A673 (cell line): ENCODE measurements at regions not wholly inside any gene's neighbourhood (a gene's known extent, or its start where the extent isn't known, plus 50 kb on each side); places are given as distances from the start of the nearest gene placed in this dataset.

Experiments
- BruUV-seq: library from RNA; stranded (reverse); fragments of 400-500 nt; replicated peaks from 2 replicates; lab custom pipeline; 2021; lab: Mats Ljungman, UMichigan
- CTCF ChIA-PET: fragments of 300-600 bp; sonication (Branson Sonifier 250); formaldehyde crosslinking; loops from one replicate; lab custom pipeline; 2022; ENCODE audit warnings: antibody characterized with exemption; lab: Charles Lee
- POLR2A ChIA-PET: fragments of 300-600 bp; sonication (Branson Sonifier 250); formaldehyde crosslinking; loops from one replicate; lab custom pipeline; 2022; ENCODE audit warnings: antibody characterized with exemption; ENCODE audit not compliant: low non-redundant PET; lab: Charles Lee
- DNase-seq: peaks from one replicate; pipeline ENCODE4 v3.0.0-alpha.2; 2015; ENCODE audit warnings: low spot score
- H3K27ac ChIP-seq: fragments of 200-600 bp; sonication (generic); 2 replicates; pipeline ENCODE4 v1.5.1; 2016; ENCODE audit warnings: mixed run types, low read depth, mild to moderate bottlenecking, mixed read lengths, antibody characterized with exemption, low read length; ENCODE audit not compliant: poor library complexity, severe bottlenecking
- H3K27me3 ChIP-seq: fragments of 200-600 bp; sonication (generic); replicated peaks from 2 replicates; pipeline ENCODE4 v1.6.1; 2017; ENCODE audit warnings: mixed run types, low read depth, mild to moderate bottlenecking, mixed read lengths, antibody characterized with exemption, low read length; ENCODE audit not compliant: insufficient read depth, poor library complexity
- H3K36me3 ChIP-seq: fragments of 200-600 bp; sonication (generic); 2 replicates; pipeline ENCODE4 v1.6.1; 2016; ENCODE audit warnings: mixed run types, mild to moderate bottlenecking, mixed read lengths, antibody characterized with exemption, low read length; ENCODE audit not compliant: insufficient read depth, poor library complexity, severe bottlenecking
- H3K4me1 ChIP-seq: fragments of 200-600 bp; sonication (generic); 2 replicates; pipeline ENCODE4 v1.6.1; 2017; ENCODE audit warnings: mixed run types, mild to moderate bottlenecking, mixed read lengths, antibody characterized with exemption, low read length; ENCODE audit not compliant: insufficient read depth, poor library complexity, severe bottlenecking
- H3K4me3 ChIP-seq: fragments of 200-600 bp; sonication (generic); 2 replicates; pipeline ENCODE4 v1.5.1; 2016; ENCODE audit warnings: low read depth, mixed run types, mild to moderate bottlenecking, mixed read lengths, low read length; ENCODE audit not compliant: poor library complexity, severe bottlenecking
- H3K9me3 ChIP-seq: fragments of 200-600 bp; sonication (generic); 2 replicates; pipeline ENCODE4 v1.6.1; 2016; ENCODE audit warnings: mixed run types, low read depth, mild to moderate bottlenecking, mixed read lengths, antibody characterized with exemption, low read length; ENCODE audit not compliant: poor library complexity, severe bottlenecking
- EZH2 ChIP-seq: fragments of 200-600 bp; sonication (generic); IDR thresholded peaks from 2 replicates; pipeline ENCODE4 v1.6.1; 2017; ENCODE audit warnings: borderline replicate concordance, low read depth, mild to moderate bottlenecking, mixed read lengths, antibody characterized with exemption, low read length; ENCODE audit not compliant: poor library complexity, severe bottlenecking
- intact Hi-C: fragments of 100-400 bp; cut with micrococcal nuclease; formaldehyde crosslinking; loops from one replicate; pipeline ENCODE4 v1.10.0; 2022; ENCODE audit not compliant: unreplicated experiment
- TF ChIP-seq, protein P1 (sequence below): fragments of 300-800, 200-600 bp; sonication (generic); conservative IDR thresholded peaks from 2 replicates; pipeline ENCODE4 v1.5.1; 2017; ENCODE audit warnings: low read depth, mild to moderate bottlenecking, antibody characterized with exemption, low read length, moderate library complexity, mixed read lengths

- intact Hi-C loops, result no loop called here
- no peak overlapping the region for H3K27ac ChIP-seq
- no TSS peak for BruUV-seq
- CTCF ChIA-PET, result no interaction called here
- H3K36me3 ChIP-seq, result no peaks in the 10 kb centered on the region
- H3K27me3 ChIP-seq, result no peaks in the 10 kb centered on the region
- TF ChIP-seq, protein P1, sequence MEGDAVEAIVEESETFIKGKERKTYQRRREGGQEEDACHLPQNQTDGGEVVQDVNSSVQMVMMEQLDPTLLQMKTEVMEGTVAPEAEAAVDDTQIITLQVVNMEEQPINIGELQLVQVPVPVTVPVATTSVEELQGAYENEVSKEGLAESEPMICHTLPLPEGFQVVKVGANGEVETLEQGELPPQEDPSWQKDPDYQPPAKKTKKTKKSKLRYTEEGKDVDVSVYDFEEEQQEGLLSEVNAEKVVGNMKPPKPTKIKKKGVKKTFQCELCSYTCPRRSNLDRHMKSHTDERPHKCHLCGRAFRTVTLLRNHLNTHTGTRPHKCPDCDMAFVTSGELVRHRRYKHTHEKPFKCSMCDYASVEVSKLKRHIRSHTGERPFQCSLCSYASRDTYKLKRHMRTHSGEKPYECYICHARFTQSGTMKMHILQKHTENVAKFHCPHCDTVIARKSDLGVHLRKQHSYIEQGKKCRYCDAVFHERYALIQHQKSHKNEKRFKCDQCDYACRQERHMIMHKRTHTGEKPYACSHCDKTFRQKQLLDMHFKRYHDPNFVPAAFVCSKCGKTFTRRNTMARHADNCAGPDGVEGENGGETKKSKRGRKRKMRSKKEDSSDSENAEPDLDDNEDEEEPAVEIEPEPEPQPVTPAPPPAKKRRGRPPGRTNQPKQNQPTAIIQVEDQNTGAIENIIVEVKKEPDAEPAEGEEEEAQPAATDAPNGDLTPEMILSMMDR, result no peak
- TF ChIP-seq EZH2, result no peak
- no peaks in the 10 kb centered on the region for H3K9me3 ChIP-seq
- no peaks in the 10 kb centered on the region for H3K4me1 ChIP-seq
- no peak for DNase-seq
- POLR2A ChIA-PET, result no interaction called here
- no peak overlapping the region for H3K4me3 ChIP-seq
Measured at GRCh38 chr6:6412700-6413099, 92.2 kb upstream of the F13A1 start.

- no peaks in the 10 kb centered on the region for H3K27me3 ChIP-seq
- no peak for TF ChIP-seq EZH2
- TF ChIP-seq, protein P1, result no peak
- CTCF ChIA-PET, result no interaction called here
- H3K4me3 ChIP-seq, result no peak overlapping the region
- no peak overlapping the region for H3K27ac ChIP-seq
- POLR2A ChIA-PET, result no interaction called here
- H3K4me1 ChIP-seq, result no peaks in the 10 kb centered on the region
- no TSS peak for BruUV-seq
- intact Hi-C loops, result no loop called here
- H3K36me3 ChIP-seq, result no peaks in the 10 kb centered on the region
- H3K9me3 ChIP-seq, result no peaks in the 10 kb centered on the region
- DNase-seq, result no peak
Measured at GRCh38 chr6:6414931-6415330, 94.5 kb upstream of the F13A1 start.

DNA sequence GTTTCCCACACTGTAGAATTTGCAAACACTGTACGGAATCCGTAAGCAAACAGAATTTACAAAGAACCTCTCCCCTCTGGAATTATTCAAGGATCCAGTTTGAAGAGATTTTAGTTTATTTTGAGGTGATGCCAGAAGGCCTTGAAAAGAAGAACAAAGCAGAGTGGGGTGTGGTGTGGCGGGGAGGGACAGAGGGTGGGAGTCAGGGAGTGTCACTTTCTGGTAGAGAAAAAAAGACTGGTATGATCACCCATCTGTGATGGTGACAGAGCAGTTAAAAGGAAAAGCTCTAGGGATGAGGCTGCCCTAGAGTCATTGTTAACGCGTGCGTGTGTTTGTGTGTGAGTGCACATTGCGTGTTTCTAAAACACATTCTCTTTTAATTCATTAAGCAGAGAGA, 97.0 kb upstream of the F13A1 start:
- no peaks in the 10 kb centered on the region for H3K27me3 ChIP-seq
- ChIA-PET CTCF (no interaction called here), POLR2A (no interaction called here)
- TF ChIP-seq, protein P1, result no peak
- TF ChIP-seq EZH2, result no peak
- no peaks in the 10 kb centered on the region for H3K9me3 ChIP-seq
- intact Hi-C loops, result no loop called here
- no peak for DNase-seq
- H3K27ac ChIP-seq, result no peak overlapping the region
- H3K36me3 ChIP-seq, result no peaks in the 10 kb centered on the region
- BruUV-seq, result no TSS peak
- H3K4me3 ChIP-seq, result no peak overlapping the region
- H3K4me1 ChIP-seq, result no peaks in the 10 kb centered on the region
